Left ventricle myocardium inferior (tissue), 1 donor: ENCODE measurements at regions not wholly inside any gene's neighbourhood (a gene's known extent, or its start where the extent isn't known, plus 50 kb on each side); places are given as distances from the start of the nearest gene placed in this dataset.
"Not testable (repeated sequence)": the region's sequence is repeated elsewhere in the genome, so short reads cannot be mapped to it uniquely, and the experiment has no call there.

Experiments
- DNase-seq: peaks from one replicate; pipeline ENCODE4 v3.0.0-alpha.2; 2020
- H3K27ac ChIP-seq: fragments of 200-600 bp; replicated peaks from 2 replicates; pipeline ENCODE4 v1.8.0; 2021
- H3K27me3 ChIP-seq: fragments of 200-600 bp; 2 replicates; pipeline ENCODE4 v1.8.0; 2021; ENCODE audit warnings: low read depth
- H3K36me3 ChIP-seq: fragments of 200-600 bp; 2 replicates; pipeline ENCODE4 v1.8.0; 2021
- H3K4me1 ChIP-seq: fragments of 200-600 bp; 2 replicates; pipeline ENCODE4 v1.8.0; 2021
- H3K4me3 ChIP-seq: fragments of 200-600 bp; 2 replicates; pipeline ENCODE4 v1.8.0; 2021; ENCODE audit warnings: mild to moderate bottlenecking, moderate library complexity
- H3K9me3 ChIP-seq: fragments of 200-600 bp; replicated peaks from 2 replicates; pipeline ENCODE4 v1.8.0; 2021
- intact Hi-C: fragments of 100-400 bp; cut with micrococcal nuclease; formaldehyde crosslinking; loops from one replicate; pipeline ENCODE4 v1.11.0; 2022
- TF ChIP-seq, protein P1 (sequence below): fragments of 200-600 bp; IDR thresholded peaks from 2 replicates; pipeline ENCODE4 v1.8.0; 2021; ENCODE audit warnings: antibody characterized with exemption, mild to moderate bottlenecking, borderline replicate concordance
- donor health status: DM: no; HTN: yes; CAD: no; lungs with severe emphysema.

- Histone ChIP-seq H3K27me3 (no peaks in the 10 kb centered on the region), H3K4me1 (no peaks in the 10 kb centered on the region), H3K4me3 (no peak overlapping the region), H3K27ac (no peak overlapping the region), H3K36me3 (no peaks in the 10 kb centered on the region), H3K9me3 (no peaks in the 10 kb centered on the region)
- TF ChIP-seq, protein P1, sequence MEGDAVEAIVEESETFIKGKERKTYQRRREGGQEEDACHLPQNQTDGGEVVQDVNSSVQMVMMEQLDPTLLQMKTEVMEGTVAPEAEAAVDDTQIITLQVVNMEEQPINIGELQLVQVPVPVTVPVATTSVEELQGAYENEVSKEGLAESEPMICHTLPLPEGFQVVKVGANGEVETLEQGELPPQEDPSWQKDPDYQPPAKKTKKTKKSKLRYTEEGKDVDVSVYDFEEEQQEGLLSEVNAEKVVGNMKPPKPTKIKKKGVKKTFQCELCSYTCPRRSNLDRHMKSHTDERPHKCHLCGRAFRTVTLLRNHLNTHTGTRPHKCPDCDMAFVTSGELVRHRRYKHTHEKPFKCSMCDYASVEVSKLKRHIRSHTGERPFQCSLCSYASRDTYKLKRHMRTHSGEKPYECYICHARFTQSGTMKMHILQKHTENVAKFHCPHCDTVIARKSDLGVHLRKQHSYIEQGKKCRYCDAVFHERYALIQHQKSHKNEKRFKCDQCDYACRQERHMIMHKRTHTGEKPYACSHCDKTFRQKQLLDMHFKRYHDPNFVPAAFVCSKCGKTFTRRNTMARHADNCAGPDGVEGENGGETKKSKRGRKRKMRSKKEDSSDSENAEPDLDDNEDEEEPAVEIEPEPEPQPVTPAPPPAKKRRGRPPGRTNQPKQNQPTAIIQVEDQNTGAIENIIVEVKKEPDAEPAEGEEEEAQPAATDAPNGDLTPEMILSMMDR: no peak
- DNase-seq: no peak
- intact Hi-C loops: no loop called here
Observed at GRCh38 chr3:181610083-181610972, 101.4 kb upstream of the SOX2 start.

DNA sequence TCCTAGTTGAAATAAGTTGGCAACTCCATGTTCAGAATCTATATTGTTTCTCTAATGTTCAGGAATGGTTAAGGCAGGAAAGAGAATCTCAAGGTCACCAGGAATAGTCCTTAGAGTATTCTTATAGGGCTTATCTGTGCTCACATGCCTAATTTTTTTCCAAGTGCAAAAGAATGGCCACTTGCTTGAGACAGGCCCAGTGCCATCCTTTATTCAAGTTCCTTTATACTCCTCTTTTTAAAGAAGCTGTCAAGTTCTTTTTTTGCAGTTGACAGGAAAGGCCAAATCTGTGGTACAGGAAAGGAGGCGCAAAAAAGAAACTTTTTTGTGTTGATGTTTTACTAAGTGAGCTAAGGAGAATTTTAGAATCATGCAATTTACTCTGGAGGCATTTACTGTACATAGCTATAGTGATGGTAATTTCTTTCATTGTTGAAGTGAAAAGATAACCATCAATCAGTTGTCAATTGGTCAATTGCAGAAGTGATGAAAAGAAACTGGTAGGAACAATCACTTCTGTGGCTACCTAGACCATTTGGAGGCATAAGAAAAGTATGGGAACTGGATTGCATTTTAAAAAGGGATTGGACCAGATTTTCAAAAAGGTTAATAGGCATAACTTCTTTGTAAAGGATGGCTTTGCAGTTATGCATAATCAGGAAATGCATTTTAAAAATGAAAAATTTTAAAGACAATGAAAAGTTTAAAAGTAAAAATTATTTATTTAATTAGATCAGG, 102.5 kb upstream of the SOX2 start:
- no peak overlapping the region for H3K27ac ChIP-seq
- TF ChIP-seq, protein P1: no peak
- intact Hi-C loops: no loop called here
- DNase-seq: no peak
- H3K4me1 ChIP-seq: no peaks in the 10 kb centered on the region
- H3K36me3 ChIP-seq: no peaks in the 10 kb centered on the region
- no peaks in the 10 kb centered on the region for H3K27me3 ChIP-seq
- no peaks in the 10 kb centered on the region for H3K9me3 ChIP-seq
- H3K4me3 ChIP-seq: no peak overlapping the region

DNA sequence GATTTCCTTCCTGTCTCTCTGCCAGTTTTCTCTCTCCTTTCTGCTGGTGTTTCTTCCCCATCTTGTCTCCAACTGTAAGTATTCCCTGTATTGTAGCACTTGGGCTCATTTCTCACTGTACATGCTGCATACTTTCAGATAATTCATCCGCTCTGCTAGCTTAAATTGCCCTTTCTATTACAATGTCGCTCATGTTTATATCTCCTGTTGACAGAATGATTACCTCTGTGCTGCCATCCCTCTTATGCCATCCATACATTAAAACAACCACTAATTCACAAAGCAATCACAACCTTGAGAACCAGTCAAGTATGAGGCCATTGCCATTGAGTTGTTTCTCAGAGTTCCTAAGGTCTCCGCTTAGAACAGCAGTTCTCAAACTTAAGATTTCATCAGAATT, 107.5 kb upstream of the SOX2 start:
- DNase-seq: no peak
- no peaks in the 10 kb centered on the region for H3K4me1 ChIP-seq

GRCh38 chr3:181596126-181596525, 115.6 kb upstream of the SOX2 start:
- Histone ChIP-seq H3K27me3 (no peaks in the 10 kb centered on the region), H3K27ac (no peak overlapping the region), H3K4me3 (no peak overlapping the region), H3K9me3 (peaks cover 9% of the 10 kb centered on the region), H3K4me1 (no peaks in the 10 kb centered on the region), H3K36me3 (no peaks in the 10 kb centered on the region)
- DNase-seq: no peak
- TF ChIP-seq, protein P1: no peak
- intact Hi-C loops: no loop called here

More for the DNA sequence above, 107.5 kb upstream of the SOX2 start:
- Histone ChIP-seq H3K36me3 (no peaks in the 10 kb centered on the region), H3K9me3 (no peaks in the 10 kb centered on the region), H3K27ac (no peak overlapping the region), H3K27me3 (no peaks in the 10 kb centered on the region), H3K4me3 (no peak overlapping the region)
- intact Hi-C loops: no loop called here
- TF ChIP-seq, protein P1: no peak

DNA sequence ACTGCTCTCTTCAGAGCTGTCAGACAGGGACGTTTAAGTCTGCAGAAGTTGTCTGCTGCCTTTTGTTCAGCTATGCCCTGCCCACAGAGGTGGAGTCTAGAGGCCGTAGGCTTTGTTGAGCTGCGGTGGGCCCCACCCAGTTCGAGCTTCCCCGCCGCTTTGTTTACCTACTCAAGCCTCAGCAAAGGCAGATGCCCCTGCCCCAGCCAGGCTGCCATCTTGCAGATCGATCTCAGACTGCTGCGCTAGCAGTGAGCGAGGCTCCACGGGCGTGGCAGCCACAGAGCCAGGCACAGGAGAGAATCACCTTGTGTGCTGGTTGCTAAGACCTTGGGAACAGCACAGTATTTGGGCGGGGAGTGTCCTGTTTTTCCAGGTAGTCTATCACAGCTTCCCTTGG, 120.8 kb upstream of the SOX2 start:
- H3K4me3 ChIP-seq, H3K27me3 ChIP-seq, intact Hi-C loops, H3K27ac ChIP-seq, DNase-seq, H3K4me1 ChIP-seq, H3K36me3 ChIP-seq: not testable (repeated sequence)
- H3K9me3 ChIP-seq: peaks cover 38% of the 10 kb centered on the region

- H3K27ac ChIP-seq: no peak overlapping the region
- H3K9me3 ChIP-seq: peaks cover 14% of the 10 kb centered on the region
- no peaks in the 10 kb centered on the region for H3K36me3 ChIP-seq
- H3K4me3 ChIP-seq: no peak overlapping the region
- H3K4me1 ChIP-seq: no peaks in the 10 kb centered on the region
- intact Hi-C loops: no loop called here
- H3K27me3 ChIP-seq: no peaks in the 10 kb centered on the region
- no peak for DNase-seq
- TF ChIP-seq, protein P1: no peak
Observed at GRCh38 chr3:181582619-181583018, 129.1 kb upstream of the SOX2 start.
